ENCODE measurements at regions not wholly inside any gene's neighbourhood (a gene's known extent, or its start where the extent isn't known, plus 50 kb on each side); places are given as distances from the start of the nearest gene placed in this dataset.

DNA sequence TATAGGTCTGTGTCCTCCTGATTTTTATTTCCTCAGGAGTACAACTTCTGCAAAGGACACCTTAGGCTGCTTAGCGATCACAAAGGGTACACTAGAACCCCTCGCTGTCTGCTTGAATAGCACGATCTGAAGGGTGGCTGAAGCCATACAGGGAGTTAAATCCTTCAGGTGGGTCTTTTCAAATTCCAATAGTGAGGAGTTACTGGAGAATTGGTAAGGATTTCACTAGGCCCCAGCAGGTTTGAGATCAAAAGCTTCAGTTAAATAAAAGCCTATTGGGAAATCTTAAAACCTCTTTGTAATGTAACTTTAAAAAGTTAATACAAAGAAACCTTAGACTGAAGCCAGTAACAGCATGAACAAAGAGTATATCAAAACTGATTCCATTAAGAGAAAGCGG, 613.1 kb downstream of the ZEB2 start:
- DNase-seq, result no peak

DNA sequence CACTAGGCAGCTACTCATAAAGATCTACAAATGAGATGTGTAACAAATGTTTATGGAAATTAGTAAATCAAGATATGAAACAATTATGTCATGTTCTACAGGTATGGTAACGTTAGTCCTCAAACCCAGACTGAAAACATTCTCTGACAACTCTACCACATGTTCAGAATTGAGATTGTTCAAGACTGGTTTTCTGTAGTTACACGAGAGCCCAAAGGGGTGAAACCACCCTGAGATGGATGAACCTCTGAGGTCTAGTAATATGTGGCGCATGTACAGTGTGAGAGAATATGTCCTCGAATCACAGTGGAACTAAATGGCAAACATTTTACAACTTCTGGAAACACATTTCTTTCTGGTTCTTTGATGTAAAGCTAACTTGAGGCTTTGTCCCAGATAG, 614.3 kb downstream of the ZEB2 start:
- no peak for DNase-seq

DNA sequence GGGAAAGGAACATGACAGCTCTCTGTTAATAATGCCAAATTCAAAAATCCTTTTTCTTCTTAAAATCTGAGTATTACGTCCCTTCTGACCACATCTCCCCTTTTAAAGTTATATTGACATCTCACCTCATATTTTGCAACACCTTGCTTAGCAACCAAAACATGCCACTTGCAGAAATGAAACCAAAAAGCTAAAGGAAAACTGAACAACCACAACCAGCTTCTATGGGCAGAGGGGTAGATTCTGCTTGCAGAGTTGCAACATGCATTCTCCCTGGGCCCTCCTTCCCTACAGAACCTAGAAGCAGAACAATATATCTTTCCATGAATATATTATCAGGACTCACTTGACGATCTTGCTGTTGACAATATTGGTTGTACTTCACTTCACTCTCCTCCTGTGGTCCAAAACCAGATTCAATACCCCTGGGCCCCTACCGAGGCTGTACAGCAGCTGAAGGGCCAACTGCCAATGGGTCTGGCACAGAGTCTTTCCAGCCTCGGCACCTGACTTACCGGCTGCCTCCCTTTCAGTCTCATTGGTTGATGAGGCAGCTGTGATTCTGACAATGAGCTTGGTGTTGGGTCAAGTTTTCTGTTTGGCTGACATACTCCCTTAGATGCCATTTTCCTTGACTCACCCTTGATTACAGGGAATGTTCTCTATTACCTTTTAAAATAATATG, 616.6 kb downstream of the ZEB2 start:
- no peak for DNase-seq

DNA sequence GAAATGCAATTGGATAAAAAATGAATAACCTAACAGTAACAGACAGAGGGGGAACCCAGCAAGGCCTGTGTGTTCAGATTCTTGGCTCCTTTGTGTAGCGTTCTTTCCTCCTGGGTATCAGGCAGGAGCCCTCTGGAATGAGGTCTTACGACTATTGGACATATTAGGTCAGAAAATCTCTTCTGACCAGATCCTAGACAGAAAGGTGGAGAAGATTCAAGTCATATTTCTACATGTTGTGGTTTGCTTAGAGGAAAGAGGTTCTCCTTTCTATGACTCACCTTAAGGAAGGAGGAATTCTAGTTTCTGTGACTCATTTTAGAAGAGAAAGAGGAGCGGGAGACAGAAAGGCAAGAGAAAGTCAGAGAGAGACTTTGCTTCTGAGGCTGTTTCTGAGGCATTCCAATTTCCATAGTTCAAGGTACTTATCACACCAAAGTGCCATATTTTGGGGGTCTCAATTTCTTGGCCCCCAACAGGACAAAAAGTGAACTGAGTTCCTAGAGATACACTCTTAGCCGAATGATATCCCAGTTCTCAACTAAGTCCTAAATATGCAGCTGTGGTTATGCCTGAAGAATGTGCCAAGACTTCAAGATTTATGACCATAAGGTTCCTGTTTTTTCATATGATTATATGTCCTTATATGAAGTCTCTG, 618.6 kb downstream of the ZEB2 start:
- no peak for DNase-seq

DNA sequence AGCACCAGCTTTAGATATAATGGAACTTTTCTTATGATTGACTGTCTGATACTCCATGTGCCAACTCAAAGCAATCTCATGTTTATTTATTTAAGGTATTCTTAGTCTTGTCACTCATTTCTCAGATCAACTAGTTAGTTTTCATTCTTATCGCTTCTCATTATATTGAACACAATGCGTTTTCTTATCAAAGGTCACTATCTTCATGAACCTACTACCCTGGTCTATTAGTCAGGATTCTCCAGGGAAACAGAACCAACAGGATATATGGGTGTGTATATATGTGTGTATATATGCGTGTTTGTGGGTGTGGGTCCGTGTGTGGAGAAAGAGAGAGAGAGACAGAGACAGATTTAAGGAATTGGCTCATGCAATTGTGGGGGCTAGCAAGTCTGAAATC, 619.9 kb downstream of the ZEB2 start:
- DNase-seq, result no peak

DNA sequence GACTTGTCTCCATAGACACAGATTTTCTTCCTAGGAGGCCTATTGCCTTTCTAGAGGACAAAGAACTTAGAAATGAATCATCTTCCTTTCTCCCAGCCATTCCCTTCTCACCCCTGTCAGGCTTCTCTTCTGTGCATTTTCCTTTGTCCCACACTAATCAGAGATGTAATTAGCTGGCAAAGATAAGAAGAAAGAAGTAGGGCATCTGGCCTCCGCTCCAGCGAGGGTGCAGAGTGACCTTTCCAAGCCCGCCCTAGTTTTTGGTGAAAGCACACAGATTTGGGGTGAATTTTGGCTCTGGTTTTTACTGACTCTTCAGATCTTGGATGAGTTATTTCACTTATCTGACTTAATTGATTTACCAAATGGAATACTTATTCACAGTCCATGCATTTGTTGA, 626.5 kb downstream of the ZEB2 start:
- no peak for DNase-seq

DNA sequence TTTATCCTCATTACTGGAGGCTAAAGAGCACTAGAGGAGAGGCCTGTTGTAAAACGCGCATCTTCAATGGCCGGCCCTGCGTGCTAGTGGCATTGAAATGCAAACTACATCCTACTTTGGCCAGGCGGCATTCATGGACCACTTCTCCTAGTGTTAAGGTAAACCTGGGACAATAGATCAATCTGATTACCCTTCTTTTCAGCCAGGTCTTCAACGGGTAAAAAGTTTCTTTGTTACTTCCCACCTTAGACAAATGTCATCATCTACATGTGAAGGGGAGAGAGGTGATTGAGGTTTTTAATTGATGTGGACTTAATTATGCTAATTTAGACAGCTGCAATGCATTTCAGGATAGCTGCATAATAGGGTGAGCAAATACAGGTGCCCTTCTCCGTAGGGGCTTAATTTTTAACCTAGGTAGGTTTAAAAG, 628.0 kb downstream of the ZEB2 start:
- no peak for DNase-seq

DNA sequence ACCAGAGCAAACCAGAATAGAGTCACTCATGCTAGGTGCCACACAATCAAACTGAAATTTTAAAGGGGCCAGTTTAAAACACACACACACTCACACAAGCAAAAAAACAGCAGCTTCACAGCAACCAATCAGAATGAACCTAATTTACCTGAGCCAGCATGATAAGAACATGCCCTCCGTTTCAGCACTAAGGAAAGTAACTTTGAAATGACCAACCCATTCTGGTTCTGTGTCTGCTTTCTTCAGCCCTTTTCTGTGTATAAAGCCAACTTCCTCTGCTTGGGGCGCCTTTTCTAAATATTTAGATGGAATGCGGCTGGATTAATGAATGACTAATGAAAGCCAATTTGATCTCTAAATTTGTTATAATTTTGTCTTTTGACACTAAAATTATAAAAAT, 629.1 kb downstream of the ZEB2 start:
- DNase-seq, result no peak

DNA sequence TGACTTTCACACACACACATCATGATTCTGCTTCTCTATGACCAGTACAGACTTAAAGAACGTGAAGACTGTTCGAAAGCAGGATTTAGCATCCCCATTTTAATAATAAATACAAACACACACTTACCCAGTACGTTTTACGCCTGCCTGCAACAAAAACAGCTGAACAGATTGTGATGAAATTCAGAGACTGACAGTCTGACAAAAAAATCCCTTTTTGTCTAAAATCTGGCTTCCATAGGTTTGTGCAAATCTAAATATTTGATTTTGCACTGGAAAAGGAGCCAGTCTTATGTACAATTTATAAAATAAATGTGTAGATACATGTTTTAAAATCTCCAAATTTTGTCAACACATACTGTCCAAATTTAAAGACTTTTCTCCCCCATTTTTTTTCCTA, 630.7 kb downstream of the ZEB2 start:
- no peak for DNase-seq

DNA sequence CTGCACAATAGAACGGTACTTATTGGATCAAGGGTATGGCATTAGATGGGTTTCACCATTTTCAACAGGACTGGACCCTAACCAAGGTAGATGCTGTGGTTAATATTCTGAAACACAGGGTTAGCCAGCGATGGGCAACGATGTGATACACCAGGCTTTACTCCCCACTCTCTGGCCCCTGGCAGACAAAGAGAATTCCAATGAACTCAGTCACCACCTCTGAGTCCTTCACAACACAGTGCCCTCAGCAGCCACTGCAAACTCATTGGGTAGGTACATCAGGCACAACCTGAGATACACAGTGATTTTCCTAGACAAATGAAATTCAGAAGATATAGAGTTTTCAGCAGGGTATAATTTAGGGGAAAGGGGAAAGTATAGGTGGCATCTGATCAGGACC, 634.5 kb downstream of the ZEB2 start:
- DNase-seq, result no peak

DNA sequence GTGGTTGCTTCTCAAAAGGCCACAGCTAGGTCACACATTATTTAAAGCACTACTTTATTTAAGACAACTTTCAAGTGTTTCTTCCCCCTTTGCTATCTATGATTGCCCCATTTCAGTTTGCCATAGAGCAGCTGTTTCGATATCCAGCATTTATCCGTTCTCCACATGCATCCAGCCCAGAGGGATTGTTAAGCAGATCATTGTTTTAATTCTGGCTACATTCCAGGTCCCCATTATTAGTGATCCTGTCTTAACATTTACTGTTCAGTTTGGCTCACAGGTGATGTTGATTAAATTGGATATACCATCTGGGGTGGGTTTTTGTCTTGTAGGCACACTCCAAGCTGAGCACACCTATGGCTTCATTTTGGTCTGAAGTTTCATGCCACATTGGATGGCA, 638.7 kb downstream of the ZEB2 start:
- DNase-seq, result no peak

DNA sequence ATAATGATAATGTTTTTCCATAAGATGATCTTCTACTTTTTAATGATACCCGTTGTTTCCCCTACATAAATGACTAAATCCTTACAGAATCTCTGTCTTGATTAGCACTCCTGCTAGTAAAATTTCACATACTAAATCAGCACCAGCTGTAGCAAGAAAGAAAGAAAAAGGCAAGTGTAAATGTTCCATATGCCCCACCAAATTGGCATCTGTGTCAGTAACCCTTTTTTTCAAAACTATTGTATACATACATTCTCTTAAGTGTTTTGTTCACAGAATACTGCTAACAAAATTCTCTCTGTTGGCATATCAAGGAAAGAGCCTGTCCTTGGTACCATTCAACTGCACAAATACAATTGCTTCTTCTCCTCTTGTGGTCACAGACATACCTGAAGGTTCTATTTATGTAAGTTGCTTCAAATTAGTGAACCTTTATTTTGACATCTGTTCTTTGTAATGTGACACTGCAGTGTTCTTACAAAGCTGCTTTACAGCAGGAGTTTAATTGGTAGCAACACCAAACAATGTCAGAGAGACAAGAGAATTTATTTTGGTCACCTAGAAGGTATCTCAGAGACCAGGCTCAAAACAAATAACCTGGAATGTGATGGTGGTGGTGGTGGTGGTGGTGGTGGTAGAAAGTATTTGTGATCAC, 641.9 kb downstream of the ZEB2 start:
- no peak for DNase-seq

DNA sequence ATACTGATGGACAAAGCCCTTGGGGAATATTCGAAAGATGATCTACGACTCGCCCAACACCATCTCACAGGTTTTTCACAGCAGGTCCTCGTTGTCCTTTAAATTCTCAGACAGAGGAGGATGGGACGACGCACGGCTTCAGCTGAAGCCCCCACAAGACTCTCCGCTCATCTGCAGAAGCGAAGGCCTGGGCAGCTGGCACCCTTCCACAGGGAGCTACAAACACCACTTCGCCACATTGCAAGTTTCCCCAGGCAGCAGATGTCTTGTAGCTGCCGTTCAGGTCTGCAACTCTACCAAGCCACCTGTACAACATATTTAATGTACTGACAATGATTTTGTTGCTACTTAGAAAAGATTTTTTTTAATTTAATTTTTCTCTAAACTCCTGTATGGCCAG, 642.9 kb downstream of the ZEB2 start:
- no peak for DNase-seq

DNA sequence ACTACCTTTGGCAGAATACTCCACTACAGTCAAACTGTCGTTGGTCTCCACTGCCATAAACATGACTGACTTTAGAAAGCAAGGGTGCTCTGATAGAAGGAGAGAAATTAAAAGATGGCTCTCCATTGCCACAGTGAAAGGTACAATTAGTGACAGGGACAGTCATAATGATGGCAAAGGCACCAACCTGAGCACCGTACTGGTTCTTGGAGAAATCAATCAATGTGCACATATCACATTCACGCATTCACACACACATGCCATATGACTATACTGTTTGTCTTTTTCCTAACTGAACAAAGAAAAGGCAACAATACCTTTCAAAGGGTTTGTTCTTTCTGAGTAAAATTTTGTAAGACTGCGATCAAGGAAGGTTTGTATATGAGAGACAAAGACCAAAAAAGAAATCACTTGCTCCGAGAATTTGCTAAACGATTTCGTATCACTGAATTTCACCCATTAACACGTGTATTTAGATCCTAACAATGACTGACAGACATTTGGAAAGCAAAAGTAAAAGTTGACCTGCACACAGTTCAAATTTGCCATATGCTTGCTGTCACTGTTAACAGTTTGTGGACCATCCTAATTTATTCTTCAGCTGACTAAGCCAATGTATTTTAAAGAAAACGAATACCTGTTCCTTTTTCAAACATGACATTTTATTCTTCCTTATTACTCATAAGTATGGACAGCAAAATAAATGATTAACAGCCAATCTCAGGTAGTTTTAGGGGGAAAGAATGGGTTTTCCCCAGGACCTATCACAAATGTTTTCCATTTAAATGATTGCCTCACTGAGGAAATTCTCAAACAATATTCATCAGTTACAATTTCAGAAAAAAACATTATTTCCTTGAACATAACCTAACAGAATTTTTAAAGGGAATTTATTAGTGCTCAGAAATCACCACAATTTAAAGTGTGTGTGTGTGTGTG, 644.4 kb downstream of the ZEB2 start:
- DNase-seq, result no peak

DNA sequence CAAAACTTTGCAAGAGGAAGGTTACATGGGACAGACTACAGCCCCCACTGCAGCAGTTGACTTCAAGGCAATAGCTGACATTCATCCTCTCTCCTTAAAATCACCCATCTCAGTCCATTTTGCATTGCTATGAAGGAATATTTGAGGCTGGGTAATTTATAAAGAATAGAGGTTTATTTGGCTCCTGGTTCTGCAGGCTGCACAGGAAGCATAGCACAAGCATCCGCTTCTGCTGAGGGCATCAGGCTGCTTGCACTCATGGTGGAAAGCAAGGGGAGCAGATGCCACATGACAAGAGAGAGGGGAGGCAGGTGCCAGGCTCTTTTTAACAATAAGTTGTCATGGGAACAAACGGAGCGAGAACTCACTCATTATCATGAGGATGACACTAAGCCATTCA, 646.0 kb downstream of the ZEB2 start:
- no peak for DNase-seq

DNA sequence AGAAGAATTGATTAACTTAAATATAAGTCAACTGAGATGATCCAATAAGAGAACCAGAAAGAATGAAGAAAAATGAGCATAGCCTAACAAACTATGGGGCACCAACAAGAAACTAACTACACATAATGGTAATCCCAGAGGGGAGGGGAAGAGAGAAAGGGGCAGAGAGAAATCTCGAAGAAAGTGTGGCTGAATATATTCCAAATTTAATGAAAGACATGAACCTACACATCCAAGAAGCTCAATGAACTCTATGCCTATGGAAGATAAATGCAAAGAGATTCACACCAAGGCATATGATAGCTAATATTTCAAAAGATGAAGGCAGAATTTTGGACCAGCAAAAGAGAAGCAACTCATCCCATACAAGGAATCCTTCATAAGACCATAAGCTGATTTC, 649.2 kb downstream of the ZEB2 start:
- no peak for DNase-seq

DNA sequence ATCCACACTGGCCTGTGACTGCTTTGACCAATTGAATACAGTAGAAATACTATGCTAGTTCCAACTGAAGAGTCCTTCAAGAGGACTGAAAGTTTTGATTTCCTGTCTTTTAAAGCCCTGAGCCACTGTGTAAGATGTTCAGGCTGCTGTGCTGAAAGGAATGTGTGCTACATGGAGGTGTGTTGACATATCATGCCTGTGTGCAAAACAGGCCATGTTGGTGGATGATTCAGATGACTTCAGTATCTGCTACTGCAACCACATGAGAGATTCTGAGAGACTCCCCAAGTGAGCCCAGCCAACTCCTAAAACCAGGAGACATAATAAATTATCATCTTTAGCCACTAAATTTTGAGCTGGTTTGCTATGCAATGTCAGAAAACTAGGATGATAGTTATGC, 662.9 kb downstream of the ZEB2 start:
- no peak for DNase-seq

DNA sequence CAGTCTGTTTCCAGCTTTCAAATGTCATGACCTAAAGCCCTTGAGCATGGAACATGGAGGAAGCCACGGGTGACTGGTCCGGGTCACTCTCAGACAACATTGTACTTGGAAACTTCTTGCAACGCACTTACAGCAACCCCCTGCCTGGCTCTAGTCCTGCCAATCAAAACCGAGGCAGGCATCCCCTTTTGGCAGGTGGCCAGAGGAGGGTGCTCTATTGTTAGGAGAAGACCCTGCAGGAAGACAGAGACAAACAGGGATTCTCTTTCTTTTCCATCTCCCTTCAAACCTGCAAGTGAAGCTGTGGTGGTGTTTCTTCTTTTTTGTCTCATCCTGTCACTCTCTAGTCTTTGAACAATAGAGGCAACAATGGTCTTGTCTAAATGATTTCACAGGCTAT, 667.2 kb downstream of the ZEB2 start:
- DNase-seq, result peak in 1 of 2 experiments; percentile 4

DNA sequence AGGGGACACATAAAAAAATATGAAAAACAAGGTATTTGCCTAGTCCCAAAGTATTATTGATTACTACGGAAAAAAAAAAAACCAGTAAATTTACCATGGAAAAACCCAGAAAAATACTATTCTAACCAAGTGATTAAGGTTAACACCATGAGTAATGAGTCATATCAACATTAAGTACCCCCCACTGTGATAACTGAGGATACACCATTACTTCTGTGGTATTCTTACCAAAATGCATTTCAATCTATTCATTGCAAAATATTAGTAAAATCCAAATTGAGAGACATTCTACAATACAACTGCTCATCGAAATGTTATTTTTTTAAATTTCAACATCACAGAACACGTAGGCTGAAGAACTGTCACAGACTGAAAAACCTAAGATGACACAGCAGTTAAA, 669.8 kb downstream of the ZEB2 start:
- DNase-seq, result no peak

DNA sequence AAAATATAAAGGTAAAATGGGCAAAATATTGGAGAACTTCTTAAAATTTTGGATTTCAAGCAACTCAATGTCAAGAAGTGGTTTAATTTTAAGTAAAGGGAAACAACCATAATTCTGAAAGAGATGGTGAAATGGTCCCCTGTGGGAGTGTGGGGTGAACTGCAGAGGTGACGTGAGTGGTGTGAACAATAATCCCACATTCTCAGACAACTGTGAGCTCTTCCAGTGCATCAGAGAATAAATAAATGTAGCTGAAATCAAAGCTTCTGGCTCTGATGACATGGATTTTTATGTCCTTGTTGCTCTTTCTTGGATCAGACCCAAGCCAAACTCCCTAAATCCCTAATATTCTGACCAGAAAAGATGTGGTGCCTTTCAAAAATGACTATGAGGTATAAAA, 672.7 kb downstream of the ZEB2 start:
- DNase-seq, result no peak

DNA sequence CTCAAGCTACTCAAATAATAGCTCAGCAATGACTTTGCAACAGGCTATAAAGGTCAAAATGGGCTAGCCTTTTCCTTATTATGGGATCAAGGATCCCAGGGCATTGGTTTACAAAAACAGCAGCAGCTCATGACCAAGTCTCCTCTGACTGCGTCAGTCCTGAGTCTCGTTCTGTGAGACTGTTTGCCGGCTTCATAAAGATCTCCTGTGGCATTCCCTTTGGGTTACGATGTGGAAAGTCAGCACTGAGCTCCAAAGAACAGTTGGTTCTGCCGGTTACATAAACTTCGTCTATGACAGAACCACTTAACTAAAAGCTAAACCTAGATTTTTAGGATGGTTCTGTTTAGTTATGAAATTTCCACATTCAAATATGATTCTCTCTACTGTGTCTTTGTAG, 674.9 kb downstream of the ZEB2 start:
- DNase-seq, result no peak

DNA sequence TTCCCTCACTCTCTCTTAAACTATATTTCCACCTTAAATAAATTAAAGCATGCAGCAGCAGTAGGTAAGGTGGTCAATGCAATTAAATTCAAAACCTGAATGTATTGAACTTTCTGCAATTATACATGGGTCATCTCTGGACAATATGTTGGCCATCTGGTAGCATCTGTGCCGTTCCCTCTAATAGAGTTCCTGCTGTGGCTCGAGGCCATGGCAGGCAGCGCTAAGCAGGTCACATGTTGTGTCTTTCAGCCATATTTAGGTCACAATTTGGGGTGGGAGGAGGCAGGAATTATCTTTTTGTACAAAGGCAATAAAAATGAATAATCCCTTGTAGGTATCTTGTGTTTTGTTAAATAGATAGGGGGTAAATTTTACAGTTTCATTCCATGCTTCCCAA, 676.2 kb downstream of the ZEB2 start:
- no peak for DNase-seq

DNA sequence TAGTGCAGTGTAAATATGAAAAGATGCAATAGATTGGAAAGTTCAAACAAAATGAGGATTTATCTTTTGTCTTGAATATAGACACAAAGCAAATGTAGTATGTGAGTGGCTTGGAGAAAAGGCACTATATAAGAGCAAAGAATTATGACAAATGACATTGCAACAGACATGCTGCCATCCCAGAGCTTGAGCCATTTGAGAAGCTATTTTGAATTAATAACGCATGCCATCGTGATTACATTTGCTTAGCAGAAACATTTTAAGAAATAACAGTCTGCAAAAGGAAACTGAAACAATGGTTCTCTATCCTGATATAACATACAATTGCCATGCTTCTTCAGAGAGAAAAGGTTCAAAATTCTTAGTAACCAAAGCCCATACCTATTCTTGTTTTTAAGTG, 677.1 kb downstream of the ZEB2 start:
- DNase-seq, result no peak

Data from activated CD4-positive, alpha-beta T cell treated with anti-CD3 and anti-CD28 coated beads, Interleukin-2, amount 50 U/mL, for 48 hours (primary cell).